T-helper 2 cell treated with Interferon-gamma antibody and Interleukin-4, amounts not matched to agents 100 ng/mL and 5 ng/mL, for 36 hours (primary cell): ENCODE measurements at regions not wholly inside any gene's neighbourhood (a gene's known extent, or its start where the extent isn't known, plus 50 kb on each side); places are given as distances from the start of the nearest gene placed in this dataset.
"Not testable (repeated sequence)": the region's sequence is repeated elsewhere in the genome, so short reads cannot be mapped to it uniquely, and the experiment has no call there.

Experiments
- intact Hi-C: fragments of 100-400 bp; cut with micrococcal nuclease; formaldehyde crosslinking; loops from one replicate; pipeline ENCODE4 v1.15.1; 2023

DNA sequence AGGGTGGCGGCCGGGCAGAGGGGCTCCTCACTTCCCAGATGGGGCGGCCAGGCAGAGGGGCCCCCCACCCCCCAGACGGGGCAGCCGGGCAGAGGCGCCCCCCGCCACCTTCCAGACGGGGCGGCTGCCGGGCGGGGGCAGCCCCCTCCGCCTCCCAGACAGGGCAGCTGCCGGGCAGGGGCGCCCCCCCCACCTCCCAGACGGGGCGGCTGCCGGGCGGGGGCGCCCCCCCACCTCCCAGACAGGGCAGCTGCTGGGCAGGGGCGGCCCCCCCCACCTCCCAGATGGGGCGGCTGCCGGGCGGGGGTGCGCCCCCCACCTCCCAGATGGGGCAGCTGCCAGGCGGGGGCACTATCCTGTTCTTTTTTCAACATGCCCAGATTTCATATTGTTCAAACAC is 78.2 kb upstream of the DST start:
- intact Hi-C loops = no loop called here

GRCh38 chr6:56720202-56720601 is 77.5 kb upstream of the DST start:
- intact Hi-C loops = not testable (repeated sequence)

- intact Hi-C loops = not testable (repeated sequence)
These were observed 76.8 kb upstream of the DST start for GRCh38 chr6:56719315-56720058.

DNA sequence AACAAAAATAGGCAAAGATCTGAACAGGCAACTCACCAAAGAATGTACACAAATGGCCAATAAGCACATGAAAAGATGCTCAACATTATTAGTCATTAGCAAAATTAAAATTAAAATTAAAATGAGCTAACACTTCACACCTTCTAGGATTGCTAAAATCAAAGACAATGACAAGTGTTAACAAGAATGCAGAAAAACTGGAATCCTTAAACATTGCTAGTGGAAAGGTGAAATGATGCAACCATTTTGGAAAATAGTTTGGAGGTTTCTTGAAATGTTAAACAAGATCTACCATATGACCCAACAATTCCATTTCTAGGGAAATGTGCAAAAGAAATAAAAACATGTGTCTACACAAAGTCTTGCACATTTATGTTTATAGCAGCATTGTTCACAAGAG is 75.5 kb upstream of the DST start:
- intact Hi-C loops = no loop called here

- intact Hi-C loops = no loop called here
These were observed 73.5 kb upstream of the DST start for GRCh38 chr6:56716229-56716628.

- intact Hi-C loops = no loop called here
These were observed 73.1 kb upstream of the DST start for GRCh38 chr6:56715741-56716140.

DNA sequence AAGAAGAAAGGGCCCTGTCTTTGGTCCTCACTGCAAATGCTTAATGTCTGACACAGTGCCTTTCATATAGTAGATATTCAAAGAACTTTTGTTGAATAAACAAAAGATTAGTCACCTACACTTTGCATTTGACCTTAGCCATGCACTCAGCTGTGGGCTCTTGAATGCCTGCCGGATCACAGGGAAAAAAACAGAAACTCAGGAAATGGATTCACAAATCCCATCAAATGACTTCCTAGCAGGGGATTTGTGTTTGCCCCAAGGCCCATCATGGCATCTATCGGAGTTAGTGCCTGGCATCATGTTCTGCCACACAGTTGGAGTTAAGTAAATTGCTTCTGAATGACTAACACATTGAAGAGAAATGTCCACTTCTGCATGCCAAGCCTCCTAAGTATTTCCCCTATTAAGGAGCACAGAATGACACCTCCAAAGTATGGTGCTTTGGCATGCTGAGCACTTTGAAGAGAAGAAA is 72.3 kb upstream of the DST start:
- intact Hi-C loops = no loop called here

DNA sequence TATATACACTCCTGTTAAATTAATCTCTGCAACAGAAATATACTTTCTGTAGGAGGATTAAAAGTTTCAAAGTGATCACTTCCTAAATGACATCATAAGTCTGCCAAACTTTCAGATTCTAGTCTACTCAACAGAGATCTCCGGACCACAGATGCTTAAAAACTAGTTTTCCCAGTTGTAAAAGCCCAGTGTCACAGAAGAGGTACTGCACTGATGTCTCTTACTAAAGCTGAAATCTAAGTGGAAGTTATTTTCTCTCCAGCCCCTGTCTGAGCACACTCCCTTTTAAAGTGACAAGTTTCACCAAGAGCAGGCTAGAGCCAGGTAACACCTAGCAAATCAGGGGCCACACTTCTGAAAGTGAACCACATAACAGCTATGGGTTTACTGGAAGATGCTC is 71.6 kb upstream of the DST start:
- intact Hi-C loops = no loop called here

- intact Hi-C loops = no loop called here
These were observed 70.6 kb upstream of the DST start for GRCh38 chr6:56713254-56713672.

- intact Hi-C loops = no loop called here
These were observed 68.3 kb upstream of the DST start for GRCh38 chr6:56710967-56711366.

- intact Hi-C loops = loop anchor here (1.0 to 5.0 kb wide), 2 partner anchors 142 to 313 kb away; no protein-coding TSS in a partner anchor
These were observed 67.0 kb upstream of the DST start for GRCh38 chr6:56709650-56710049.

DNA sequence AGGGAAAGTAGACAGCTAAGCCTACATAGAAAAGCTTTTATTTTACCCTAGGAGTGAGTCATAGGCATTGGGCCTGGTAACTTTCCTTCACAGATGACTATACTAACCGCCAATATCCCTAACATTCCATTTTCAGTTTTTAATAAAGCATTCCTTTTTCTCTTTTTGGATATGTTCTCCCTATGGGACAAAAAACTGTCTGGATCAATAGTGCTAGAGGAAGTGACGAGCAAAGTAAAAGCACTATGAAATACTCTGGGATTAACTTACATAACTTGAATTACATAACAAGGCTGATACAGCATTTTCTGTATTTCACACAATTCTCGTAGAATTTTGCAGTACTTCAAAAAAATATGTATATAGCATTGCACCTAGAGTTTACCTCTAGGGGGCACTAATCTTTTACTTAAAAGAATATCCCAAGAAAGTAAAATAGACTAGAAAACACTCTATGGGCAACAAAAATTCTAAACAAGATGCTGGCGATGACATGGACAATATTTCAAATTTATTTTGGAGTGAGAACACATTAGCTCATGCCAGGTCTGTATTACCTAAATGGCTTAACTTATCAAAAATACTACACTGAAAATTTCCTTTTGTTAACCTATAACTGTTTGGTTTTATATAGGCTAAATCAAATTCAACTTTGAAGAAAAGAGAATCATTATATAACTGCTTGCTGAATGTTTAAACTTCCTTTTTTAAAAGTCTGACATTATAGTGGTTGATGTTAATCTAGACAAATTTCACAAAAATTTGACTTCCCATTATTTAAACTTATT is 66.3 kb upstream of the DST start:
- intact Hi-C loops = loop anchor here (1.0 to 5.0 kb wide), 2 partner anchors 142 to 313 kb away; no protein-coding TSS in a partner anchor

DNA sequence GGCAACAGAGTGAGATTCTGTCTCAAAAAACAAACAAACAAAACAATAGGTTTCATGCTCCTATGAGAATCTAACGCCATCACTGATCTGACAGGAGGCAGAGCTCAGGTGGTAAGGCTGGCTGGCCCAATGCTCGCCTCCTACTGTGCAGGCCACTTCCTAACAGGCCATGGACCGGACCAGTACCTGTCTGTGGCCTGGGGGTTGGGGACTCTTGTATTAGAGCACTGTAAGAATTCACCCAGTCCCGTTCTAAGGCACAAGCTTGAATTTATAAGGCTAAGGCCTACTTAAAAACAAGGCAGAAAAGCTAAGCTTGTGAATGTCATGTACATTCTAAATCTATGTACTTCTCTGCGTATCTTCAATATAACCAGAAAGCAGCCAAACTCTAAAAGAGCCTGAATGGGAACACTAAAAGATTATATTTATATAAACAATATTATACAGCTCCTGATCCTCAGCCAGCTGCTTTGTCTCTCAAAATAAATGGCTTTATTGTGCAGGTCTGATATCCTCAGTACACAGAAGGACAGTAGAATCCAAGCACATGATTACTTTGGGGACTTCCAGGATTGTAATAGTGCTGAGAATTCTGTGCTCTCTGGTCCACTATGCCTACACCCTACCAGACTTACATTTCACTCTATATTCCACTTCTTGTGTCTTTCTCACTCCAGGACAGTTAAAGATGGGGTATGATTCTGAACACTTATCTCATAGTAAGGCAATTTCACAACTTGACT is 64.5 kb upstream of the DST start:
- intact Hi-C loops = loop anchor here (5.0 kb wide), 1 partner anchor 315 kb away; no protein-coding TSS in a partner anchor

DNA sequence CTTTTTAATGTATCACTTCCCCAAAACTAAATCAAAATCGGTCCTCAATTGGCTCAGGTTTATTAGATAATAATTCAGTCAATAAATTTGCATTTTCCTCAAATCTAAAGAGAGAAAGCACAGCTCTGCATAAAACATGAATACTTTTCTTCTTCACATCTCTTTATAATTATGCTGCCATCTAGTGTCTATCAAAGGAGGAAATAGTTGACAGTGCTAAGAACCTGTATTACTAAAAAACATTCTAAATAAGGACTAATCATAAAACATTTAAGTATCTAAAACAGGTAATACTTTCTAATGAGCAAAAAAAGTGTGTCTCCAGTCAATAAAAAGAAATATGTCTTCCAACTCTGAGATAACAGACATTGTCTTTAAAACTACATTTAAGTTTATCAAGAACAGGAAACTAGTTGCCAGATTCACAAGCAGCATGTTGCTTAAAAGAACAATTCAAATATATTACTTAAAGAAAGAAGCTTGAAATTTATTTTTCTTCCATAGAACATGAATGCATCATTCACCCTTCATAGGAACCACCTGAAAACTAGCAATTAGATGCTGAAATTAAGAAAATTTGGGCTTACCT is 56.5 kb upstream of the DST start:
- intact Hi-C loops = loop anchor here (1.0 to 10.0 kb wide), 2 partner anchors 62 to 344 kb away; no protein-coding TSS in a partner anchor

- intact Hi-C loops = loop anchor here (10.0 kb wide), 1 partner anchor 341 kb away; no protein-coding TSS in a partner anchor
These were observed 53.0 kb upstream of the DST start for GRCh38 chr6:56695702-56696101.

DNA sequence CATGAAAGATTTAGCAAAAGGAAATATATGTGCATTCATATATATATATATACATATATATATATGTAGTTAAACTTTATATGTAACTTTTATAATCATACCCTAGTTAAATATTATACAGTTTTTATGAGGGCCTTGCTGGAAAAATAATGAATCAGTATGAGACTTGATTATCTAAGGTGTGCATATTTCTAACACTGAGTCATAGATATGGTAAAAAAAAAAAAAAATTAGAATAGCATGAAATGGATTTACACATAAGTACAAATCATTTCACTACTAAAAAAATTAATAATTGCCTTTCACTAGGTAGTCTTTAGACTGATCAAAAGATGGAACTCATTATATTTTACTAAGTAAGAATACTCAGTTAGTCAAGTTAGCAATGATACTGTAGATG is 51.3 kb upstream of the DST start:
- intact Hi-C loops = loop anchor here (10.0 kb wide), 1 partner anchor 339 kb away; no protein-coding TSS in a partner anchor

GRCh38 chr6:56693246-56693607 is 50.5 kb upstream of the DST start:
- intact Hi-C loops = loop anchor here (10.0 kb wide), 1 partner anchor 338 kb away; no protein-coding TSS in a partner anchor

DNA sequence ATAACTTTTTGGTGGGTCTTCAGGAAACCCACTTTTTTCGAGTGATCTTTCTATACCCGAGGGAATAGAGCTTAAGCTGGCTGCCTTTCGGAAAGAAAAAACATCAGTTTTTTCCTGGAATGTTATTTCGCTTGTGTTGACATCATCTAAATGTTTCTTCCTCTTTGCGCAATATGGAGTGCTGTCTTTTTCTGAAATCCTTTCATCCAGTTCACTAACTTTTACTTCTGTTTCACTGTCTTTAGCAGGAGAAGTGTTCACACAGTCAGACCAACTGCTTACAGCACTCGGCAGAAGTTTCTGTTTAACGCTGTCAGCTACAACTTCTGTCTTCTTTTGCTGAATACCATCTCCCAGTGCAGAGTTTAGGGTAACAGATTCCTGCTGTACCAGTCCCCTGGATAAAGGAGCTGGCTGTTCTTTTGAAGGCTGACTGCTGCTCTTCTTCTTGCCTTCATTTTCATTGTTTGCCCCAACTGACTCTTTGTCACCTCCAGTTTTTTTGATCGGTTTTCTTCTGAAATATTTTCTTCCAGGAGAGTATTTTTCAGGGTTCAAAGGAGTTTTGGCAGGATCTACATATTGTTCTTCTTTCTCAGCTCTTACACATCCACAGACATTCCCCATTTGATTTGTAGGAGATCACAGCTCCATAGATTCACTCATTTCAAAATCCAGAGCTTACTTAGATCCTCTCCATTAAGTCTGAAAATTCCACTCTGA is 50.0 kb upstream of the DST start:
- intact Hi-C loops = loop anchor here (10.0 kb wide), 1 partner anchor 338 kb away; no protein-coding TSS in a partner anchor
